H7 (cell line): ENCODE measurements at regions not wholly inside any gene's neighbourhood (a gene's known extent, or its start where the extent isn't known, plus 50 kb on each side); places are given as distances from the start of the nearest gene placed in this dataset.

ENCODE experiments used
- DNase-seq: peaks from one replicate; pipeline ENCODE4 v3.0.0; 2012
- H3K27me3 ChIP-seq: 2 replicates; pipeline ENCODE4 v1.6.0; 2011; ENCODE audit warnings: mild to moderate bottlenecking, low read length; ENCODE audit not compliant: control insufficient read depth, insufficient read depth
- H3K36me3 ChIP-seq: replicated peaks from 2 replicates; pipeline ENCODE4 v1.5.1; 2011; ENCODE audit warnings: low read length; ENCODE audit not compliant: control insufficient read depth, insufficient read depth
- H3K4me3 ChIP-seq: 2 replicates; pipeline ENCODE4 v1.5.1; 2011; ENCODE audit warnings: low read depth, mild to moderate bottlenecking, control low read depth, low read length, moderate library complexity; ENCODE audit not compliant: insufficient read depth

DNA sequence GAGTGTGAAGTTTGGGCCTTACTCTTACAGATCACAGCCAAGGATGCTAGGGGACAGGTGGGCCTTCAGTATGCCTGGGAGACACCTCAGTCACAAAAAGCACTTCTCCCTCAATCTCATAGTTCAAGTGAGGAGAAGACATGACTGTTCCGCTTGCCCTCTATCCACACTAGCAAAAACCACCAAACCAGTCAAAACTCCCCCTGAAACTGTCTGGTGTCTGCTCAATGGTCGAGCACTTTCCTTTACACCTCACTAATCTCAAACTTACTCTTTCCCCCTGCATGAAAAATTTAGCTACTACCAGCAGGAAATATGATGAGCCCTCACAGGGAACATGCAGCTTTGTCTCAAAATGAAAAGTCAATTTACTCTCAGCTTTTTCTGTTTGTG, 232.2 kb downstream of the TRIB2 start:
- H3K27me3 ChIP-seq: no peaks in the 10 kb centered on the region
- no peak overlapping the region for H3K4me3 ChIP-seq
- no peaks in the 10 kb centered on the region for H3K36me3 ChIP-seq
- no peak for DNase-seq

DNA sequence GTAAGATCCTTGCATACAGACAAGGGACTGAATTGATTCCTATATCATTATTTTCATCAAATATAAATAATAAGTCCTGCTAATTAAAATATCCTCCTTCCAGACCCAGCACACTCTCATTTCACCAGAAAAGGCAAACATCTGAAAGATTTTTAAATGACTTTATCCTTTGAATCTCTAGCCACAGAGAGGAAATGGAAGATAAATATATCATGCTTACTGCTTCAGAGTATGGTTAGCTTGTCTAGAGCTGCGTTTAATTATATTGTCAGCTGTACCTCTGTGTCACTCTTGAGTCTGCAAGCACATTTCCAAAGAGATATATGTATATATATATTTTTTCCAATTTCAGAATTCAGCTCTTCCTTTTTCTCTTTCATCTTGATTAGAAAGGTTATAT, 232.7 kb downstream of the TRIB2 start:
- no peak for DNase-seq
- Histone ChIP-seq H3K36me3 (no peaks in the 10 kb centered on the region), H3K27me3 (no peaks in the 10 kb centered on the region), H3K4me3 (no peak overlapping the region)

DNA sequence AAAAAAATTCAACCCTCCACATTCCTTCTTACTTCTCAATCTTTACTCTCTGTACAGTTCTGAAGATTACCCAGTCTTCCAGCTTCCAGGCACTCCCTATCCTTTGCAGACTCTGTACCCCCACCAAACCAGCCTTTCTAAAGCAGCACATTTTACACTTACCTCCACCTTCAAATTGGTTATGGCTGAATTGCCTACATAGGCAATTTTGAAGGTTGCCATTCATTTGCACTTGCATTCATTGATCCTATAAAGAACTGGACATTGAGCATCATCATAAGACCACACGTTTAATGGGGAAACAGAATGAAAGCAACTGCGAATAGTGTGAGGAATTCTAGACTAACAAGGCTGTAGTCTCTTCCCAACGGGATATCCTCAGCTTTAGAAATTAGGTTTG, 233.4 kb downstream of the TRIB2 start:
- H3K4me3 ChIP-seq: no peak overlapping the region
- no peak for DNase-seq
- no peaks in the 10 kb centered on the region for H3K36me3 ChIP-seq
- H3K27me3 ChIP-seq: no peaks in the 10 kb centered on the region

DNA sequence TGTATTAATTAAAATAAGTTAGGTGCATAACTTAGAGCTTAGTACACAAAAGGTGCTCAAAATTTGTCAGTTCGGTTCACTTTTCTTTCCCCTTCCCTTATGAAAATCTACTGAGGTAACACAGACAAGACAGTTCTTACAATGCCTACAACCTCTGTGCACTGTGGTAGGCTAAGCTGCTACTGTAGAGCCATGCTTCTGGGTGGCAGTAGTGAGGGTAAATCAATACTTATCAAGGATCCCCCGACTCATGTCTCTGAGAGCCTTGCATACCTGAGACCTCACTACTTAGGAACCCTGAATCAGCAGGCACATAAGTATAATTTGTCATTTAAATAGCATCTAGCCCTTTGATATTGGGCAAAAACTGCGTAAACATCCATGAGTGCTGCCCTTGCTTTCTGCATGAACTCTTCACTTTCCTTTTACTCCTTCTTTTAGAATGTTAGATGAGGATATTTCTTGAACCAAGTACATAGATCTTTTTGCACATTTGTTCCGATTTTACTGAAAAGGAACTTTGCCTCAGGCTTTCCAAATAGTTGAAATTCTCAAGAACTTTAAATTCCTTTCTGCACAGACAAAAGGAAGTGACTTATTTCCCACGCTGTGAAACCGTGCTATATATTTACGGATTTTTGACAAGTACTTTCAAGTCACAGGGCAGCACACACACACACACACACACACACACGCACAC, 234.4 kb downstream of the TRIB2 start:
- DNase-seq: no peak
- H3K27me3 ChIP-seq: no peaks in the 10 kb centered on the region

DNA sequence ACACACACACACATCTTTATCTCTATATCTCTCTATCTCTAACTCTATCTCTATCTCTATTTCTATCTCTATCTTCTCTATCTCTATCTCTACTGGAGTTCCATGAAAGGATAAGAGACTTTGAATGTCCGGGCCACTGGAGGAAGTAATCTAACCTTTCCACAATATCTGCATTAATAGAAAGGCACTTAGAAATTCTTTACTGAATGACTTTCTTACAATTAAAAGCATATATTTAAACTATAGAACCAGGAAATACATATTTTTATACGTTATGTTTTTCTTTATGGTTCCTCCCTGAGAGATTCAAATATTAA, 234.9 kb downstream of the TRIB2 start:
- Histone ChIP-seq H3K27me3 (no peaks in the 10 kb centered on the region), H3K4me3 (no peak overlapping the region), H3K36me3 (no peaks in the 10 kb centered on the region)
- DNase-seq: no peak

More for the DNA sequence above, 234.4 kb downstream of the TRIB2 start:
- no peak overlapping the region for H3K4me3 ChIP-seq
- no peaks in the 10 kb centered on the region for H3K36me3 ChIP-seq

DNA sequence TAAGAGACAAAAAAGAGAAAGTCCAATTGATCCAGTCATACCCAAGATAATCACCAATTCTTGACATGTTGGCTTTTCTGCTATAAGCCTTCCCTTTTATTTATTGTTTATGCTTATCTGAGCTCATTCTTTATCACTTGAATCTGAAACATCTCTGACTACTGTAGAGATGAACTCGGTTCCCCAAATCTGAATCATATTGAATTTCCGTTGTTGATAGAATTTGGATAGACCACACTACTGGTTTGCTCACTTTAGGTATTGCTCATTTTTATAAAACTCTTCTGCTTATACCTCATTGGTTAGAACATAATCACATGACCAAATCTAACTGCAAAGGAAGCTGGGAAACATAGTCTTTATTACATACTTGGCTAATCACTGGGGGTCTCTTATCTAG, 236.9 kb downstream of the TRIB2 start:
- Histone ChIP-seq H3K4me3 (no peak overlapping the region), H3K27me3 (no peaks in the 10 kb centered on the region), H3K36me3 (no peaks in the 10 kb centered on the region)
- no peak for DNase-seq

DNA sequence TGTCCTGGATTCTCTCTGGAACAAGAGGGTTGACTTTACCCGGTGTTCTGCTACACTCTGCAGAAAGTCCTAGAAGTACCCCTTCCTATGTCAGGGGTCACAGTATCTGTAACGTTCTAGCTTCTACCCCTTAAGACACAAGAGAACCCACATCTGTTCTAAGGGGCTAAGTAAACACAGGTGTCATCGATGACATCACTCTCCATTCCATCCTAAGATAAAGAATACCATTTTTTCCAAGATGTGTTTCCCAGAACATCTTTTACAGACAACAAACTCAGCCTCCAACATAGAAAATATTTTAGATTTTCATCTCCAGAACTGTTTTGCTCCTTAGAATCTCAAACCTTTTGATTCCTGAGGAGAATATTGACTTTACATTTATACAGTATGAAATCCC, 239.1 kb downstream of the TRIB2 start:
- no peak for DNase-seq
- H3K4me3 ChIP-seq: no peak overlapping the region

DNA sequence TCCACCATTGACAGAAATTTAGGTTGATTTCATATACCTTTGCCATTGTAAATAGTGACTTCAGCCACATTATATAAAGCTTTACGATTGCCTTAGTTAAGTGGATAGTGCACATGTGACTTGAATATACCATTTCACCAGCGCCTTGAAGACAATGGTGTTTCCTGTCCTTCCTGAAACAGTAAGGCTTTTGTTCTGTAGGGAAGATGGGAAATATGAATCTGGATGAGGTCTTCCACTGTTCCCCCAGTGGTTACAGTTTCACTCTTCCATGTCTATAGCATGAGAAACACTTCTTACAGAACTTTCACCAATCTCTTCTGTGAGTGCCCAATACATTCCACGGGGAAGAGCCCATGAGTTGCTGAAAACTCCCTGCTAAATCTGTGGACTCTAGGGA, 240.5 kb downstream of the TRIB2 start:
- H3K27me3 ChIP-seq: no peaks in the 10 kb centered on the region
- DNase-seq: no peak
- no peak overlapping the region for H3K4me3 ChIP-seq
- H3K36me3 ChIP-seq: no peaks in the 10 kb centered on the region

More for the DNA sequence above, 239.1 kb downstream of the TRIB2 start:
- Histone ChIP-seq H3K27me3 (no peaks in the 10 kb centered on the region), H3K36me3 (no peaks in the 10 kb centered on the region)

DNA sequence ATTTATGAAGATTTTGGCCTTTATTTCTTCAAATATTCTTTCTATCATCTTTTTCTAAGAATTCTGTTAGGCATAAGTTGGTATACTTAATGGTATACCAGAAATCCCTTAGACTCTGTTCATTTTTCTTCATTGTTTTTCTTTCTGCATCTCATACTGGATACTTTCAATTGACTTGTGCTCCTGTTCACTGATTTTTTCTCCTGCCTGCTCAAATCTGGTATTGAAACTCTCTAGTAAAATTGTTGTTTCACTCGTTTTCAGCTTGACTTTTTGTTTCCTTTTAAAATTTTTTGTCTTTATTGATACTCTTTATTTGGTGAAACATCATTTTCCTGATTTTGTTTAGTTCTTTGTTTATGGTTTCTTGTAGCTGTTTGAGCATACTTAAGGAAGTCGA, 243.2 kb downstream of the TRIB2 start:
- Histone ChIP-seq H3K36me3 (no peaks in the 10 kb centered on the region), H3K27me3 (no peaks in the 10 kb centered on the region), H3K4me3 (no peak overlapping the region)
- DNase-seq: no peak

DNA sequence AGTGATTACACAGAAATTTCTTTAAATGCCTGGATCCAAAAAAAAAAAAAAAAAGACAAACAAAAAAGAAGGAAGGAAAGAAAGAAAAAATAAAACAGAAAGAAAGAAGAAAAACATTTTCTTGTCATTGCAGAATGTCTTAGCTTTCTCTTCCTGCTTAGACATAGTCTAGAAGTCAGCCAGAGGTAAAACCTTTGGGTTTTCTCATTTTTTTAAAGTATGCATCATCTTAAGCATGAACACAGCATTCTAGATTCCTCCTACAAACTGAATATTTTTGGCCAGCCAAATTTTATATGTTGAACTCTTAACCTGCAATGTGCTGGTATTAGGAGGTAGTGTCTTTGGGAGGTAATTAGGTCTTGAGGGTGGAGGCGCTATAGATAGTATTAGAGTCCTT, 243.9 kb downstream of the TRIB2 start:
- no peaks in the 10 kb centered on the region for H3K36me3 ChIP-seq
- H3K4me3 ChIP-seq: no peak overlapping the region
- no peak for DNase-seq
- no peaks in the 10 kb centered on the region for H3K27me3 ChIP-seq

DNA sequence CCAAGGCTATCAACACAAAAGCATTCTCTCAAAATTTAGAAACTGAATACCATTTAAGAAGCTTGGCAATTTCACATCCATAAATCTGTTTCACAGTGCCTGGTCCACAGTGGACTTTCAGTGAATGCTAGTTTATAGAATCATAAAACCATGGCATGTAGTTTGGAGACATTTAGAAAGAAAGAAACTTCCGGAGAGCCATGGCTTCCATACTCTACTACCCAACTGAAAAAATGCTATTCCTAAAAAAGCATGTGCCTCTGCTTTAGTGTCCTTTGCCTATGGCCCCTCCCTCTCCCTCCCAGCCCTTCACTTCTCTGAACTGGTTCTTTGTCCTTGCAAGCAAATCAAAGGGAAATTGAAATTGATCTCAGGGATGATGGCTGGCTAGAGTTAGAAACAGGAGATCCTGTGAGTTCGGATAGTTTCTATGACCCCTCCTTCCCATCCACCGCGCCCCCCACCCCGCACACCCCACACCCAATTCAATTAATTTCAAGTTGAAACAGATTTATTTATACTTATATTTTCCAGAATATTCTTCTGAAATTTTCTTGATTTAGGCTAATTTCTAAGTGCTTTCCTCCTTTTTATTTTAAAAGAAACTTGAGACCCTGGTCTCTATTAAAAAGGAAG, 248.3 kb downstream of the TRIB2 start:
- no peaks in the 10 kb centered on the region for H3K27me3 ChIP-seq
- no peak overlapping the region for H3K4me3 ChIP-seq
- no peaks in the 10 kb centered on the region for H3K36me3 ChIP-seq
- no peak for DNase-seq

DNA sequence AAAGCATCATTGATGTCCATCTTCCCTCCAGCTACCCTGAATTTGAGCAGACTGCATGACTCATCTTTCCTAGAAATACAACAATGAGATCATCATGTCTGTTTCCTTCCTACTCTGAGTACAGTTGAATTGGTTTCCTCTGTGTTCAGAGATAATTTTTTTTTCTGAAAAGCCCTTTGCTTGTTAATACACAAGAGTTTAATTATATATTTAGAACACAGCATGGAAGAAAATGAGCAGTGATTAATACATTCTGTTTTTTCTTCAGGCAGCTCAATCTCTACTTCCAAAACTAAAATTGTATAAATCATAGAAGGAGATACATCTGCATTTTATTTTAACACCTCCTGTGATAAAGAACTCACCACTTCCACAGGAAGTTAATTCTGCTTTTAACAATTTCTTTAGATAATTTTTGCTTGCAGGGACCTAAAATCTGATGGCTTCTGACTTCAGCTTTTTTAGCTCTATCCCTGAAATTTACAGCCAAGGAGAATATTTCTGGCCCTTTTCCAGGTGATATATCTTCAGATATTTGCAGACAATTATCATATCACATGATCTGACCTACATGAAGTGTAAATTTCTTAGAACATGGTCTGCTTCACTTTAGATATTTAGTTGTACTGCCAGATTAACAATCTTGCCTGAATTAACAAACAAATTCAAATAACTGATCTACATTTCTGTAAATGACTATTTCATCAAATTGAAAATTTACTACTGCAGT, 249.0 kb downstream of the TRIB2 start:
- Histone ChIP-seq H3K36me3 (no peaks in the 10 kb centered on the region), H3K27me3 (no peaks in the 10 kb centered on the region), H3K4me3 (no peak overlapping the region)
- DNase-seq: no peak

DNA sequence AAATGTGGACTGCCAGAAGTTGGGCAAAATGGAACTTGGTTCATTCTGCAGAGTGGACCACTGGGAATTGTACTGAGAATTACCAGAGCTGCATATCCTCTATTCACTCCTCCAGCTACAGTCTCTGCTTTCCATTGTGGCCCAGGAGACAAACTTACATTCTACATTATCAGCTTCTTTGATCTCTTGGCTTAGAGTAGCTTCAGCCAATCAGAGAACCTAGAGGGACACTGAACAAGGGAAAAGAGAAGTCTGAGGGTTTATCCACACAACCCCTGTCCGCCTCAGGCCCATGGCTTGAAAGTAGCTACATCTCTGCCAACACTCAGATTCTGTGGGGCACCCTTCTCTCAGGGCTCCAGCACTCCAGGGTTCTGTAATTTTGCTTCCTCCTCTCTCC, 251.1 kb downstream of the TRIB2 start:
- Histone ChIP-seq H3K36me3 (no peaks in the 10 kb centered on the region), H3K4me3 (no peak overlapping the region), H3K27me3 (no peaks in the 10 kb centered on the region)
- no peak for DNase-seq

DNA sequence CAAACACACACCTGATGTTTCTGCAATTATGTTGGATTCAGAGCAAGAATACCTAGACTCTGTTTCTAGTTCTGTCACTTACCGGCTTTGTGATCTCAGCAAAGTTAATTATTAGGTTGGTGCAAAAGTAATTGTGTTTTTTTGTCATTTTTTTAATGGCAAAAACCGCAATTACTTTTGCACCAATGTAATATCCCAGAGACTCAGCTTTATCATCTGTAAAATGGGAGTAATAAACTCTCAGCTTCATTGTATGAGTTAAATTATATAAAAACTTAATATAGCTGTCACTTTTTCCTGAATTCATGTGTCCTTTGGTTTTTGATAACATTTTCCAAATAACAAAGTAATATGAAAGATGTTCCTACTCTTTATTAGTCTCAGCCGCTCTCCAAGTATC, 251.7 kb downstream of the TRIB2 start:
- Histone ChIP-seq H3K27me3 (no peaks in the 10 kb centered on the region), H3K36me3 (no peaks in the 10 kb centered on the region), H3K4me3 (no peak overlapping the region)
- DNase-seq: no peak

DNA sequence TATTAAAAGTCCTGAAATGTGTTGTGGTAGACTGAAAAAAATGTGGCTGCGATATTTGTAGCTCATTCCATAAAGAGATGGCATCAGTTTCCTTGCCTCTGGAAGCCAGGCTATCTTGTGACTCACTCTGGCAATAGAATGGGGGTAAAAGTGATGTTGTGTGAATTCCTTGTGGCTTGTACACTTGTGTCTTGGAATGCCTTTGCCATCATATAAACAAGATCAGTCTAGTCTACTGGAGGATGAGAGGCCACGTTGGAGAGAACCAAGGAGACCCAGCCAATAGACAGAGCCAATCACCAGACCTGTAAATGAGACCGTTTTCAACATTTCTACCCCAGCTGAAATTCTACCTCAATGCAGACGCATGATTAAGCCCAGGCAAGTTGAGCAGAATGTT, 254.1 kb downstream of the TRIB2 start:
- H3K36me3 ChIP-seq: no peaks in the 10 kb centered on the region
- H3K27me3 ChIP-seq: no peaks in the 10 kb centered on the region
- DNase-seq: no peak
- H3K4me3 ChIP-seq: no peak overlapping the region
